ENCODE measurements at regions not wholly inside any gene's neighbourhood (a gene's known extent, or its start where the extent isn't known, plus 50 kb on each side); places are given as distances from the start of the nearest gene placed in this dataset.

DNA sequence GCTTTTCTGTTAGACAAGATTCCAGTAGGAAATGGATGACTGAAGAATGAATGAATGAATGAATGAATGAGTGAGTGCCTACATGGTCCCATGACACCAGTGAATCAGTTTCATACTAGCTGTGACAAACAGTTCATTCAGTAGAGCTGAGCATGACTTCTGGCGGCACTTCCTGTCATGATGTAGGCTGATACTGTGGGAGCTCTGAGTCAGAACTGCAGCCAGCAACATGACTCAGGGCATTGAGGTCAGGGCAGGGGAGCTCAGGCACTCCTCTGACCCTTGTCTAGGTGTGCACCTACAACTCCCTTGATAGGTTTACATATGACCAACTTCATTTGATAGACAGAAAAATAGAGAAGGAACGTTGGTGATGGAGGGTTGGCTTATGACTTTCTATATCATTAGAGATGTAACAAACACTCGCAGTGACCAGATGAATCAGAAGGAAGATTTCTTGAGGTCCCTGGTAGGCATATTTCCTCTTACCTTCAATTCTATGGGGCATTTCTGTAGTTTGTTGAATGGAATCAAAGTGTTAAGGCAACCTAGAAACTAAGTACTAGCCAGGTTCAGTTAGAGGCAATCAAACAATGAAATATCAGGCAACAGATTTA, 139.3 kb upstream of the ARHGAP5 start:
- TF ChIP-seq, protein P1, sequence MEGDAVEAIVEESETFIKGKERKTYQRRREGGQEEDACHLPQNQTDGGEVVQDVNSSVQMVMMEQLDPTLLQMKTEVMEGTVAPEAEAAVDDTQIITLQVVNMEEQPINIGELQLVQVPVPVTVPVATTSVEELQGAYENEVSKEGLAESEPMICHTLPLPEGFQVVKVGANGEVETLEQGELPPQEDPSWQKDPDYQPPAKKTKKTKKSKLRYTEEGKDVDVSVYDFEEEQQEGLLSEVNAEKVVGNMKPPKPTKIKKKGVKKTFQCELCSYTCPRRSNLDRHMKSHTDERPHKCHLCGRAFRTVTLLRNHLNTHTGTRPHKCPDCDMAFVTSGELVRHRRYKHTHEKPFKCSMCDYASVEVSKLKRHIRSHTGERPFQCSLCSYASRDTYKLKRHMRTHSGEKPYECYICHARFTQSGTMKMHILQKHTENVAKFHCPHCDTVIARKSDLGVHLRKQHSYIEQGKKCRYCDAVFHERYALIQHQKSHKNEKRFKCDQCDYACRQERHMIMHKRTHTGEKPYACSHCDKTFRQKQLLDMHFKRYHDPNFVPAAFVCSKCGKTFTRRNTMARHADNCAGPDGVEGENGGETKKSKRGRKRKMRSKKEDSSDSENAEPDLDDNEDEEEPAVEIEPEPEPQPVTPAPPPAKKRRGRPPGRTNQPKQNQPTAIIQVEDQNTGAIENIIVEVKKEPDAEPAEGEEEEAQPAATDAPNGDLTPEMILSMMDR (IDR thresholded peaks at IDR 0.05; ENCODE audit: poor library complexity): no peak
- TF ChIP-seq EZH2 (IDR thresholded peaks at IDR 0.05; ENCODE audit: borderline replicate concordance) (no peak), EZH2phosphoT487 (IDR thresholded peaks at IDR 0.05; ENCODE audit: low read depth, severe bottlenecking, unreplicated experiment) (no peak)
